NCI-H69 (cell line): ENCODE measurements at regions not wholly inside any gene's neighbourhood (a gene's known extent, or its start where the extent isn't known, plus 50 kb on each side); places are given as distances from the start of the nearest gene placed in this dataset.

Source experiments
- DNase-seq: peaks from one replicate; lab custom pipeline; 2025; lab: John Stamatoyannopoulos, UW

DNA sequence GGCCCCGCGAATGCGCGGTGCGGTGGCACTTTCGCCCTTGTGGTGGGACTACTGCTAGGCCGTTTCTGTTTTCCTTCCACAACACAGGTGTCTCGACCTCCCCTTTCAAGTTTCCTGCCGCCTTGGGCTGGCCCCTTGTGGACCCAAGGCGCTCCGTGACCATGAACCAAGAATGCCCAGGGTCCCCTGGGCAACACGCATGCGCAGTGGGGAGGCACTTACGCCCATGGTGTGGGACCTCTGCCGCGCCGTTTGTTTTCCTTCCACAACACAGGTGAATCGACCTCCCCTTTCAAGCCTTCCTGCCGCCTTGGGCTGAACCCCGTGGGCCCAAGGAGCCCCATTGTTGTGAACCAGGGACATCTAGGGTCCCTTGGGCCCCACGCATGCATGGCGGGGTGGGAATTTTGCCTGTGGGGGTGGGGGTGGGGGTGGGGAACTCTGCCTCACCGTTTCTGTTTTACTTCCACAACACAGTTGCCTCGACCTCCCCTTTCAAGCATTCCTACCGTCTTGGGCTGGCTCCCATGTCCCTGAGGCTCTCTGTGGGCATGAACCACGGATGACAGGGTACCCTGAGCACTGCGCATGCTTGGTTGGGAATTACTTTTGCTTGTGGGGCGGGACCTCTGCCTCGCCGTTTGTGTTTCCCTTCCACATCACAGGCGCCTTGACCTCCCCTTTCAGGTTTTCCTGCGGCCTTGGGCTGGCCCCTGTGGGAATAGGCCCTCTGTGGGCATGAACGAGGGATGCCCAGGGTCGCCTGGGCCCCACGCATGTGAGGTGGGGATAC, 355.1 kb downstream of the ALG10 start:
- DNase-seq: no peak

- DNase-seq: no peak
Observed at GRCh38 chr12:34379142-34379541, 356.8 kb downstream of the ALG10 start.

DNA sequence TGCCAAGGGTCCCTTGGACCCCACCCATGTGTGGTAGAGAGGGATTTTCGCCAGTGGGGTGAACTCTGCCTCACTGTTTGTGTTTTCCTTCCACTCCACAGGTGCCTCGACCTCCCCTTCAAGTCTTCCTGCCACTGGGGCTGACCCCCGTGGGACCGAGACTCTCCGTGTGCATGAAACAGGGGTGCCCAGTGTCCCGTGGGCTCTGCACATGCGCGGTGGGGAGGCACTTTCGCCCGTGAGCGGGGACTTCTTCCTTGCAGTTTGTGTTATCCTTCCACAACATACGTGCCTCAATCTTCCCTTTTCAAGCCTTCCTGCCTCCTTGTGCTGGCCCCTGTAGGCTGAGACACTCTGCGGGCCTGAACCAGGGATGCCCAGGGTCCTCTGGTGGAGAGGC, 362.4 kb downstream of the ALG10 start:
- DNase-seq: no peak

DNA sequence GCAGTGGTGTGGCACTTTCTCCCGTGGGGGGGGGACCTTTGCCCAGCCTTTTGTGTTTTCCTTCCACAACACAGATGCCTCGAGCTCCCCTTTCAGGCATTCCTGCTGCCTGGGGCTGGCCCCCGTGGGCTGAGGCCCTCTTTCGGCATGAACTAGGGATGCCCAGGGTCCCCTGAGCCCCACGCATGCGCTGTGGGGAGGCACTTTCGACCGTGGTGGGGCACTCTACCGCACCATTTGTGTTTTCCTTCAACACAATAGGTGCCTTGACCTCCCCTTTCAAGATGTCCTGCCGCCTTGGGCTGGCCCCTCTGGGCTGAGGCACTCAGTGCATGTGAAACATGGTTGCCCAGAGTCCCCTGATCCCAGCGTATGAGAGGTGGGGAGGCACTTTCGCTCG, 363.7 kb downstream of the ALG10 start:
- no peak for DNase-seq

DNA sequence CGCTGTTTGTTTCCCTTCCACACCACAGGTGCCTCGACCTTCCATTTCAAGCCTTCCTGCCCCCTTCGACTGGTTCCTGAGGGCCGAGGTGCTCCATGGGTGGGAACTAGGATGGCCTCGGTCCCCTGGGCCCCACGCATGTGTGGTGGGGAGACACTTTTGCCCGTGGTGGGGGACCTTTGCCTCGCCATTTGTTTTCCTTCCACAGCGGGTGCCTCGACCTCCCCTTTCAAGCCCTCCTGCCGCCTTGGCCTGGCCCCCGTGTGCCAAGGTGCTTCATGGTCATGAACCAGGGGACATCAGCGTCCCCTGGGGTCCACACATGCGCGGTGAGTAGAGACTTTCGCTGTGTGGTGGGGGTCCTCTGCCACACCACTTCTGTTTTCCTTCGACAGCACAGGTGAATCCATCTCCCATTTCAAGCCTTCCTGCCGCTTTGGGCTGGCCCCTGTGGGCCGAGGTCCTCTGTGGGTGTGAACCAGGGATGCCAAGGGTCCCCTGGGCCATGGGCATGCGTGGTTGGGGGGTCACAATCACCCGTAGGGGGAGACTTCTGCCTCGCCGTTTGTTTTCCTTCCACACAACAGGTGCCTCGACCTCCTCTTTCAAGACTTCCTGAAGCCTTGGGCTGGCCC, 364.4 kb downstream of the ALG10 start:
- DNase-seq: no peak

DNA sequence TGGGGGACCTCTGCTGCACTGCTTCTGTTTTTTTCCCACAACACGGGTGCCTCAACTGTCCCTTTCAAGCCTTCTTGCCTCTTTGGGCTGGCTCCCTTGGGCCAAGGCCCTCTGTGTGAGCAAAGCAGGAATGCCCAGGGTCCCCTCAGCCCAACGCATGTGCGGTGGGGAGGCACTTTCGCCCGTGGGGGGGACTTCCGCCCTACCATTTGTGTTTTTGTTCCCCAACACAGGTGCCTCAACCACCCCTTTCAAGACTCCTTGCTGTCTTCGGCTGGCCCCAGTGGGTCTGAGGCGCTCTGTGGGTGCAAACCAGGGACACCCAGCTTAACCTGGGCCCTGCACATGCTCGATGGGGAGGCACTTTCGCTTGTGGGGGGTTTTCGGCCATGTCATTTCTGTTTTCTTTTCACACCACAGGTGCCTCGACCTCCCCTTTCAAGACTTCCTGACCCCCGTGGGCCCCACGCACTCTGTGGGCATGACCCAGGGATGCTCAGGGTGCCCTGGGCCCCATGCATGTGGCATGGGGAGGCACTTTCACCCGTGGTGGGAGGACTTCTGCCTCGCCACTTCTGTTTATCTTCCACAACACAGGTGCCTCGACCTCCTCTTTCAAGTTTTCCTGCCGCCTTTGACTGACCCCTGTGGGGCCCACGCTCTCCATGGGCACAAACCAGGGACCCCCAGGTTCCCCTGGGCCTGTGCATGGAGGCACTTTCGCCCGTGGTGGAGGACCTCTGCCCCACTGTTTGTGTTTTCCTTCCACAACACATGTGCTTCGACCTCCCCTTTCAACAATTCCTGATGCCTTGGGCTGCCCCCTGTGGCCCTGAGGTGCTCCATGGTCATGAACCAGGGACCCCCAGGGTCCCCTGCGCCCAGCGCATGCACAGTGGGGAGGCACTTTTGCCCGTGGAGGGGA, 365.7 kb downstream of the ALG10 start:
- DNase-seq: no peak

DNA sequence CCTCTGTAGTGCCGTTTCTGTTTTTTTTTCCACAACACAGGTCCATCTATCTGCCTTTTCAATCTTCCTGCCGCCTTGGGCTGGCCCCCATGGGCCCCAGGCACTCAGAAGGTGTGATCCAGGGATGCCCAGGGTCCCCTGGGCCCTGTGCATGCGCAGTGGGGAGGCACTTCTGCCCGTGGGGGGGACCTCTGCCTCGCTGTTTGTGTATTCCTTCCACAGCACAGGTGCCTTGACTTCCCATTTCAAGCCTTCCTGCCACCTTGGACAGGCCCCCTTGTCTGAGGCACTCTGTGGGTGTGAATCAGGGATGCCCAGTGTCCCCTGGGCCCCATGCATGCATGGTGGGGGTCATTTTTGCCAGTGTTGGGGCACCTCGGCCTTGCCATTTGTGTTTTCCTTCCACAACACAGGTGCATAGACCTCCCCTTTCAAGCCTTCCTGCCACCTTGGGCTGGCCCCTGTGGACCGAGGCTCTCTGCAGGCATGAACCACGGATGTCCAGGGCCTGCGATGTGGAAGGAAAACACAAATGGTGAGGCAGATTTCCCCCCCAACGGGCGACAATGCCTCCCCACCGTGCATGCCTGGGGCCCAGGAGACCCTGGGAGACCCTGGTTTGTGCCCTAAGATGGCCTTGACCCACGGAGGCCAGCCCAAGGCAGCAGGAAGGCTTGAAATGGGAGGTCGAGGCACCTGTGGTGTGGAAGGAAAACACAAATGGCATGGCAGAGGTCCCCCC, 366.5 kb downstream of the ALG10 start:
- no peak for DNase-seq

DNA sequence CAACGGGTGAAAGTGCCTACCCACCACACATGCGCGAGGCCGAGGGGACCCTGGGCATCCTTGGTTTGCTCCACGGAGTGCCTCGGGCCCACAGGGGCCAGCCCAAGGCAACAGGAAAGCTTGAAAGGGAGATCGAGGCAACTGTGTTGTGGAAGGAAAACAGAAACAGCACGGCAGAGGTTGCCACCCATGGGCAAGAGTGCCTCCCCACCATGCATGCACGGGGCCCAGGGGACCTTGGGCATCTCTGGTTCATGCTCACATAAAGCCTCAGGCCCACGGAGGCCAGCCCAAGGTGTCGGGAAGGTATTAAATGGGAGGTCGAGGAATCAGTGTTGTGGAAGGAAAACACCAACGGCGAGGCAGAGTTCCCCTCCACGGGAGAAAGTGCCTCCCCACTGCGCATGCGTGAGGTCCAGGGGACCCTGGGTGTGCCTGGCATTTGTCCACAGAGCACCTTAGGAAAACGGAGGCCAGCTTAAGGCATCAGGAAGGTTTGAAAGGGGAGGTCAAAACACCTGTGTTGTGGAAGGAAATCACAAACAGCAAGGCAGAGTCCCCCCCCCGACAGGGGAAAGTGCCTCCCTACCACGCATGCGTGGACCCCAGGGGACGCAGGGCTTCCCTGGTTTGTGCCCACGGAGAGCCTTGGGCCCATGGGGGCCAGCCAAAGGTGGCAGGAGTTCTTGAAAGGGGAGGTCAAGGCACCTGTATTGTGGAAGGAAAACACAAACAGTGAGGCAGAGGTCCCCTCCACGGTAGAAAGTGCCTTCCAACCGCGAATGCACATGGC, 367.3 kb downstream of the ALG10 start:
- DNase-seq: no peak

GRCh38 chr12:34390171-34390841, 368.0 kb downstream of the ALG10 start:
- DNase-seq: no peak

- no peak for DNase-seq
Observed at GRCh38 chr12:34390846-34391700, 368.8 kb downstream of the ALG10 start.

DNA sequence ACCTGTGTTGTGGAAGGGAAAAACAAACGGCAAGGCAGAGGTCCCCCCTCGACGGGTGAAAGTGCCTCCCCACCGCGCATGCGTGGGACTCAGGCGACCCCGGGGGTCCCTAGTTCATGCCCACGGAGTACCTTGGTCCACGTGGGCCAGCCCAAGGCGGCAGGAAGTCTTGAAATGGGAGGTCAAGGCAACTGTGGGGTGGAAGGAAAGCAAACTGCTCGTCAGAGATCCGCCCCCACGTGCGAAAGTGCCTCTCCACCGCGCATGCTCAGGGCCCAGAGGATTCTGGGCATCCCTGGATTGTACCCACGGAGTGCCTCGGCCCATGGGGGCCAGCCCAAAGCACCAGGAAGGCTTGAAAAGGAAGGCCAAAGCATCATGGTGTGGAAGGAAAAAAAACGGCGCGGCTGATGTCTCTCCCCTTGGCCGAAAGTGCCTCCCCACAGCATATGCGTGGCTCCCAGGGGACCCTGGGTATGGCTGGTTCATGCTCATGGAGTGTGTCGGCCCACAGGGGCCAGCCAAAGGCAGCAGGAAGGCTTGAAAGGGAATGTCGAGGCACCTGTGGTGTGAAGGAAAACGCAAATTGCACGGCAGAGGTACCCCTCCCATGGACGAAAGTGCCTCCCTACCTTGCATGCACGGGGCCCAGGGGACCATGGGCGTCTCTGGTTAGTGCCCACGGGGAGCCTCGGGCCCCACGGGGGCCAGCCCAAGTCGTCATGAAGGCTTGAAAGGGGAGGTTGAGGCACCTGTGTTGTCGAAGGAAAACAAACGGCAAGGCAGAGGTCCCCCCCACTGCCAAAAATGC, 369.7 kb downstream of the ALG10 start:
- DNase-seq: no peak

DNA sequence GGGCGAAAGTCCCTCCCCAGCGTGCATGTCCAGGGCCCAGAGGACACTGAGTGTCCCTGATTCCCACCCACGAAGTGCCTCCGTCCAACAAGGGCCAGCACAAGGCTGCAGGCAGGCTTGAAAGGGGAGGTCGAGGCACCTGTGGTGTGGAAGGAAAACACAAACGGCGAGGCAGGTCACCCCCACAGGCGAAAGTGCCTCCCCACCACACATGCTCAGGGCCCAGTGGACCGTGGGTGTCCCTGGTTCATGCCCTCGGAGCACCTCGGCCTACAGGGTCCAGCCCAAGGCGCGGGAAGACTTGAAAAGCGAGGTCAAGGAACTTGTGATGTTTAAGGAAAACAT, 370.4 kb downstream of the ALG10 start:
- DNase-seq: no peak

GRCh38 chr12:34393086-34393820, 371.0 kb downstream of the ALG10 start:
- no peak for DNase-seq

- DNase-seq: no peak
Observed at GRCh38 chr12:34393821-34394150, 371.5 kb downstream of the ALG10 start.

DNA sequence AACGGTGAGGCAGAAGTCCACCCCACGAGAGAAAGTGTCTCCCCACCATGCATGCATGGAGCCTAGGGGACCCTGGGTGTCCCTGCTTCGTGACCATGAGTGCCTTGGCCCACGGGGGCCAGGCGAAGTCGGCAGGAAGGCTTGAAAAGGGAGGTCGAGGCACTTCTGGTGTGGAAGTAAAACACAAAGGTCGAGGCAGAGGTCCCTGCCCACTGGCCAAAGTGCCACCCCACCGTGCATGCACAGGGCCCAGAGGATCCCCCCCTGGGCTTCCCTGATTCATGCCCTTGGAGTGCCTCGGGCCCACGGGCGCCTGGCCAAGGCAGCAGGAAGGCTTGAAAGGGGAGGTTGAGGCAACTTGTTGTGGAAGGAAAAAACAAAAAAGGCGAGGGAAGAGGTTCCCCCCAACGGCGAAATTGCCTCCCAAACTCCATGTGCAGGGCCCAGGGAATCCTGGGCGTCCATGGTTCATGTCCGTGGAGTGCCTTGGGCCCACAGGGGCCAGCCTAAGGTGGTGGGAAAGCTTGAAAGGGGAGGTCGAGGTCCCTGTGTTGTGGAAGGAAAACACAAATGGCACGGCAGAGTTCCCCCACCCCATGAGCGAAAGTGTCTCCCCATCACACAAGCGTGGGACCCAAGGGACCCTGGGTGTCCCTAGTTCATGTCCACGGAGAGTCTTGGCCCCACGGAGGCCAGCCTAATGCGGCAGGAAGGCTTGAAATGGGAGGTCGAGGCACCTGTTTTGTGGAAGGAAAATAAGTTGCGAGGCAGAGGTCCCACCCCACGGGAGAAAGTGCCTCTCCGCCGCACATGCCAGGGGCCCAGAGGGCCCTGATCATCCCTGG, 372.1 kb downstream of the ALG10 start:
- DNase-seq: no peak

DNA sequence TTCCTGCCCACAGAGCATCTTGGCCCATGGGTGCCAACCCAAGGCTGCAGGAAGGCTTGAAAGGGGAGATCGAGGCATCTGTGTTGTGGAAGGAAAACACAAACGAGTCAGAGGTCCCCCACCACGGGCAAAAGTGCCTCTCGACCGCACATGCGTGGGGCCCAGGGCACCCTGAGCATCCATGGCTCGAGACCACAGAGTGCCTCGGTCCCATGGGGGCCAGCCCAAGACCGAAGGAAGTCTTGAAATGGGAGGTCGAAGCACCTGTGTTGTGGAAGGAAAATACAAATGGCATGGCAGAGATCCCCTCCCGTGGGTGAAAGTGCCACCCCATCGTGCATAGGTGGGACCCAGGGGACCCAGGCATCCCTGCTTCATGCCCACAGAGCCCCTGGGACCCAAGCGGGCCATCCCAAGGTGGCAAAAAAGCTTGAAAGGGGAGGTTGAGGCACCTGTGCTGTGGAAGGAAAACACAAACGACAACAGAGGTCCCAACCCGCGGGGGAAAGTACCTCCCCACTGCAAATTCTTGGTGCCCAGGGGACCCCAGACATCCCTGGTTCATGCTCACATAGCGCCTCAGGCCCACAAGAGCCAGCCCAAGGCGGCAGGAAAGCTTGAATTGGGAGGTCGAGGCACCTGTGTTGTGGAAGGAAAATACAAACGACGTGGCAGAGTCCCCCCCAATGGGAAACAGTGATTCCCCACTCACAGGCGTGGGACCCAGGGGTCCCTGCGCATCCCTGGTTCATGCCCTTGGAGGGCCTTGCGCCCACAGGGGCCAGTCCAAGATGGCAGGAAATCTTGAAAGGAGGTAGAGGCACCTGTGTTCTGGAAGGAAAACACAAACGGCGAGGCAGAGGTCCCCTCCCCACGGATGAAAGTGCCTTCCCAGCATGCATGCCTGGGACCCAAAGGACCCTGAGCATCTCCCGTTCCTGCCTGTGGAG, 373.0 kb downstream of the ALG10 start:
- DNase-seq: no peak
